Renal pelvis (tissue), 1 donor: ENCODE measurements at regions not wholly inside any gene's neighbourhood (a gene's known extent, or its start where the extent isn't known, plus 50 kb on each side); places are given as distances from the start of the nearest gene placed in this dataset.
"Not testable (repeated sequence)": the region's sequence is repeated elsewhere in the genome, so short reads cannot be mapped to it uniquely, and the experiment has no call there.

Experiments used
- DNase-seq: peaks from one replicate; pipeline ENCODE4 v3.0.0-alpha.2; 2013

- DNase-seq: no peak
These were observed 97.0 kb downstream of the PHETA1 start for GRCh38 chr12:111271674-111272418.

DNA sequence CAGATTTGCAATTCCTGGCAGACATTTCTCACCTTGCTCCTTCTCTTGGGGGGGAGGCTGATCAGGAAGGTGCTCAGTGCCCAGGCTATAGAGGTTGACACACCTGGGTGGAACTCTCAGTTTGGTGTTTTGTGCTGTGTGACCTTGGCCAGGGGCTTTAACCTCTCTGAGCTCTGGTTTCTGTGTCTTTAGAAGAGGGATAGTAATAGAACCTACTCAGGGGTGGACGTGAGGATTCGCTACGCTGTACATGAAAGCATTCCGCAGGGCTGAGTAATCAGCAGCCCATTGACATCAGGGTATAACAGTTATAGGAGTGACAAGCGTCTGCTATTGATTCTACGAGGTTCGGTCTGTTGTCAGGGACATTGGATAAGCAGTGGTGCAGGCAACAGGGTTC is 98.1 kb downstream of the PHETA1 start:
- DNase-seq: no peak

- DNase-seq: no peak
These were observed 98.7 kb downstream of the PHETA1 start for GRCh38 chr12:111270239-111270638.

GRCh38 chr12:111269718-111270117 is 99.2 kb downstream of the PHETA1 start:
- peak; percentile 57 for DNase-seq

DNA sequence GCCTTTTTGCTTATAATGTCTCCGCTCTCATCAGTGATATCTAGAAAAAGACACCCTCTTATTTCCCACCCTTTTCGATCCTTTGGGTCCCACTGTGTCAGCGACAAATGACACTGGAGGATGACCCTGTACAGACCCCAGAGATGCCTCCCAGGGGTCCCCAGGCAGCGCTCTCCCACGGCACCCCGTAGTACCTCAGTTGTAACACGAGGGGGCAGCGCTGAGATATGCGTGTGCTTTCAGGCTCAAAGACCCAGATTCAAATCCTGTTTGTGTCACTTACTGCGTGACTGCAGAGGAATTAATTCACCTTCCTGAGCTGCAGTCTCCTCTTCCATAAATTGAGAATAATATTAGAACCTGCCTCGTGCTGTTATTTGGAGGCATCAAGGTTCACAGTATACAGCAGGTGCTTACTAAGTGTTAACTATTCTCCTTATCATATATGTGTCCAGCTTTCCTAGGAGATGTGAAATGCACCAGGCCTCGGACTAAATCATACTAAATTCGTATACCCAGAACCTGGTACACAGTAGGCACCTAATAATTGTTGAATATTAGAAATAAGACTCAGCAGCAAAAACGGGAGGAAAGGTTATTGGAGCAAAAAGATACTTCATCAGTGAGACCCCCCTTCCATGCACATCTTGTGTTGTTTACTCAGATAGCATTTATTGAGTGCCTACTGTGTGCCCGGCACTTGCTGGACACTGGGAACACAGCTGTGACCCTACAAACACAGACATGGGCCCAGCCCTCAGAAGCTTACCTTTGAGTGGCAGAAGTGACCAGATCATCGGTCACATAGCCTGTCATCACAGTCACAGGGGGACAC is 99.9 kb downstream of the PHETA1 start:
- DNase-seq: no peak

DNA sequence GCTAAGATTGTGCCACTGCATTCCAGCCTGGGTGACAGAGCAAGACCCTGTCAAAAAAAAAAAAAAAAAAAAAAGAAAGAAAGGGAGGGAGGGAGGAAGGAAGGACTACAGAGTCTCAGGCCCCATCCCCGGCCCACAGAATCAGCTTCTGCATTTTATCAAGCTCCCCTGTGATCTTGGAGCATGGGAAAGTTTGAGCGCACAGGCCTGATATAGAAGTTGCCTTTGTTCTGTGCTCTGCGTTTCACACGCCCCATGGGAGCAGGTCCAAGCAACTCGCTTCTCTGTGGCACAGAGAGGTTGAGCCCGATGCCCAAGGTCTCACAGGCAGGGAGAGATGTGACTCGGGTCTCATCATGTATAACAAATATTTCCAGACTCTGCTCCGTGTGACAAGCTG is 101.8 kb downstream of the PHETA1 start:
- DNase-seq: no peak

- DNase-seq: no peak
These were observed 106.8 kb downstream of the PHETA1 start for GRCh38 chr12:111261911-111262676.

DNA sequence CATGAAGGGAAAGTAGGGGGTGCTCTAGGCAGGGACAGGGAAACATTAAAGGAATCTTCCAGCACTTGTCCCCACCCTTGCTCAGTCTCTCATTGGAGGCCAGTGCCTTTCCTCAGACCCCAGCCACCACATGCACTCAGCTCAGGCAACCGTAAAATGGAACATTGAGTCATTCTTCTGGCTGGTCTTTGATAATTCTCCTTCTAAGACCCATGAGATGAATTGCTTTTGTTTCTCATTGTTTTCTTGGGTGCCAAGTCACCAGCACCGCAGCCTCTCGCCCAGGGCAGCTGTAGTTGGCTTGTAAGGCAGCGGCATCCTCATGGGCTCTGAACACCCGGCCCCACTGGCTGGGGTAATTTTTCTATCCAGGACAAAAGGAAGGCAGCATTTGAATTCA is 108.2 kb downstream of the PHETA1 start:
- no peak for DNase-seq

DNA sequence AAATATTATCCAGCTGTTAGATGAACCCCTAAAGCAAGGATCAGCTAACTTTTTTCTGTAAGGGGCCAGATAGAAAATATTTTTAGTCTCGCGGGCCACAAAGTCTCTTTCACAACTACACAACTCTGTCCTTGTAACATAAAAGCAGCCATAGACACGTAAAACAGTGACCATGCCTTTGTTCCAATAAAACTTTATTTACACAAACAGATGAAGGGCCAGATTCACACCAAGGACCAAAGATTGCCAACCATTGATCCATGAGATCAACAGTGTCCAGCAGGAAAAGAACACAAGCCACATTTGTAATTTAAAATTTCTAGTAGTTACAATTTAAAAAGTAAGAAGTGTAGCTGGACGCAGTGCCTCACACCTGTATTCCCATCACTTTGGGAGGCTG is 109.7 kb downstream of the PHETA1 start:
- no peak for DNase-seq

DNA sequence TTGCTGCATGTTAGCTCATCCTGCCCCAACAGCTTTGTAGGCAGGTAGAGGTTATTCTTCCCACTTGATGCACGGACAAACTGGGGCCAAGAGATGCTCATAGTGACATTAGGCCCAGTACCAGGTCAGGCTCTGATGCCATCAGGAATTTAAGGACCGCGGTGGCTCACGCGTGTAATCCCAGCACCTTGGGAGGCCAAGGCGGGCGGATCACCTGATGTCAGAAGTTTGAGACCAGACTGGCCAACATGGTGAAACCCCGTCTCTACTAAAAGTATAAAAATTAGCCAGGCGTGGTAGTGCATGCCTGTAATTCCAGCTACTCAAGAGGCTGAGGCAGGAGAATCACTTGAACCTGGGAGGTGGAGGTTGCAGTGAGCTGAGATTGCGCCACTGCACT is 110.8 kb downstream of the PHETA1 start:
- DNase-seq: not testable (repeated sequence)

DNA sequence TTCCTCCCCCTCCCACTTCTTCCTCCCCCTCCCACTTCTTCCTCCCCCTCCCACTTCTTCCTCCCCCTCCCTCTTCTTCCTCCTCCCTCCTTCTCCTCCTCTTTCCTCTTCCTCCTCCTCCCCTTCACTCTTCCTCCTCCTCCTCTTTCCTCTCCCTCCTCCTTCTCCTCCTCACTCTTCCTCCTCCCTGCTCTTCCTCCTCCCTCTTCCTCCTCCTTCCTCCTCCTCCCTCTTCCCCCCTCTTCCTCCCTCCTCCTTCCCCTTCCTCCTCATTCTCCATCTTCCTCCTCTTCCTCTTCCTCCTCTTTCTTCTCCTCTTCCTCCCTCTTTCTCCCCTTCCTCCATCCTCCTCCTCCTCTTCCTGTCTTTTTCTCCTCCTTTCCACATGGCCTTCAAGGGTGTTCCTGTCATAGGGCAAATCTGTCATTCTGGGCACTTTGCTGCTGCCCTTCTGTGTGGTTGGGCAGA is 111.4 kb downstream of the PHETA1 start:
- no peak for DNase-seq

DNA sequence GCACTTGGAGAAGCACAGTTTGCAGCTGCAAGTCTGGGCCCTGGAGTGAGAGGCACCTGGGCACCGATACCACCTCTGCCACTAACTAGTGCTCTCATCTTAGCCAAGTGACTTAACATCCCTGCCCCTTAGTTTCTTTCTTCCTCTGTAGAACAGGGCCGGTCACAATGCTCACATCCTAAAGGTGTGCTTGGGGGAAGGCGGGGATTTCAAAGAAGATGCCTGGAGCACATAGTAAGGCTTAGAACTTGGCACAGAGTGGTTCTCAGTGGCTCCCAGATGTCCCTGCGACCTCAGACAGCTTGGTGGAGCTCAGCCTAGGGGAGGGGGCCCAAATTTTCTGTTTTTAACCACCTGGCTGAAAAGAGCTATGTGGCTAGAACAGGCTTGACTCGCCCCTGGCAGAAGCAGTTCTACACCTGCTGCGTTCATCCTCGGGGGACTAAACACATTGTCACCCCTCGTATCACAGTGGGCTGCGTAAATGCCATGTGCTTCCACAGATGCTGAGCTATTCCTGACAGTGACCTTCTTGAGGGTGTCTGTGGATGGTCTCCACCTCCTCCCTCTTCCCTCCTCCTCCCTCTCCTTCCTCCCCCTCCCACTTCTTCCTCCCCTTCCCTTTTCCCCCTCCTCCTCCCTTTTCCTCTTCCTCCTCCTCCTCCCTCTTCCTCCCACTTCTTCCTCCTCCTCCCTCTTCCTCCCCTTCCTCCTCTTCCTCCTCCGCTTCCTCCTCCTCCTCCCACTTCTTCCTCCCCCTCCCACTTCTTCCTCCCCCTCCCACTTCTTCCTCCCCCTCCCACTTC is 112.1 kb downstream of the PHETA1 start:
- no peak for DNase-seq

DNA sequence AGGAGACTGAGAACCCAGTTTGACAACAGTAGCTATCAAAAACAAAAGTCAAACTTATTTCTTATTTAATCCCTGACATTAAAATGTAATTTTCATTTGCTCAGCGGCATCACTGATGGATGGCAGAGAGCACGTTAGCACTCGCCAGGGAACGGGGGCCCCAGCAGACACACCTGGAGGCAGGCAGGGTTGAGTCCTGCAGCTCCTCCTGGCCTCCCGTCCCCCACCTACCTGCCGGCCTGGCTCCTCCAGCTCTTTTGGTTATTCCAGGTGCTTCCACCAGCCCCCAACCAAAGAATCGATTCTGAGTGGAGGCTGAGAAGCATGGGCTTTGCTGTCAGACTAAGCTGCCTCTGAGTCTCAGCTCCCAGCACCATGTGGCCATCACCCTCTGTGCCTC is 113.6 kb downstream of the PHETA1 start:
- DNase-seq: no peak

DNA sequence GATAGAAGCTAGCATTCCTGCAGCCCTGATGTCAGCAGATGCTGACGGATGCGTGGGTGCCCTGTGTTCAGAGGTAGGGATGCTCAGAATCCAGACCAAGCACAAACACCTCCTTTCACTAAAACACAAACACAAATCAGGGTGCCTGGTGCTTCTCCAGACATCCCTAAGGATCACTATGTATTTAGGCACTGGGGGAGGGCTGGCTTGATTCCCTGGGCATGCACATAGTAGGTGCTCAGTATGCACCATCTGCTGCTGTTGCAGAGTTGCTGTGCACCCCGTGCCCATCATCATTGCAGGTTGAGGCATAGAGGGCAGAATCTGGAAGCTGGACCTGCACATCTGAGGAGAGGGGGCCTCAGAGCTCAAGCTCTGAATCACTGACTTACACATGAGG is 114.8 kb downstream of the PHETA1 start:
- DNase-seq: no peak

GRCh38 chr12:111253213-111253612 is 115.7 kb downstream of the PHETA1 start:
- no peak for DNase-seq

GRCh38 chr12:111251787-111252186 is 117.1 kb downstream of the PHETA1 start:
- no peak for DNase-seq

DNA sequence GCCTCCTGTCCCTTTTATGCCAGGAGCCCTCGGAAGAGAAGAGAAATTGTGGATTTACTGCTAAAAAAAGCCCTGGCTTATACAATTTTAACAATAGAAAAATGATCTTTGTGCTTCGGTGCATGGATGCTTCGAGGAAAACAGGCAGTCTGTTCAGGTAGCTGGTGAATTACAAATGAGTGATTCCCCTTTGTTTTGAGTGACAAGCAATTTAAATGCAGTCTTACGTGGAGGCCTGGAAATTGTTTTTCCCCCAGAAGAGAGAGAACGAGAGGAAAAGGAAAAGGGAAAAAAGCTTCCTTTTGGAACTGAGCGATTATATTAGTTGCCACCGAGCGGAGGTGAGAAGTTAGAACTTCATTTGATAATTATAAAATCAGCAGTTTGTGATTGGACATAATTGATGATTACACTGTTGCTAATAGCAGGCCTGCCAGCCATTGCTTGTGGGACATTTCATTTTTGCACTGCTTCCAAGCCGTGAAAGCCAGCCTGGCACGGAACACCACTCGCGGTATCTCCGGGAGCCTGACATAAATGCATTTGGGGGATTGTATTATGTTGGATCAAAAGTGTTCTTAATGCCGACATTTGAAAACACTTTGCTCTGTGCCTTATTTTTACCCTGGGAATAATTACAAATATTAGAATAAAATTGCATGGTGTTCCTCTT is 117.7 kb downstream of the PHETA1 start:
- DNase-seq: no peak

DNA sequence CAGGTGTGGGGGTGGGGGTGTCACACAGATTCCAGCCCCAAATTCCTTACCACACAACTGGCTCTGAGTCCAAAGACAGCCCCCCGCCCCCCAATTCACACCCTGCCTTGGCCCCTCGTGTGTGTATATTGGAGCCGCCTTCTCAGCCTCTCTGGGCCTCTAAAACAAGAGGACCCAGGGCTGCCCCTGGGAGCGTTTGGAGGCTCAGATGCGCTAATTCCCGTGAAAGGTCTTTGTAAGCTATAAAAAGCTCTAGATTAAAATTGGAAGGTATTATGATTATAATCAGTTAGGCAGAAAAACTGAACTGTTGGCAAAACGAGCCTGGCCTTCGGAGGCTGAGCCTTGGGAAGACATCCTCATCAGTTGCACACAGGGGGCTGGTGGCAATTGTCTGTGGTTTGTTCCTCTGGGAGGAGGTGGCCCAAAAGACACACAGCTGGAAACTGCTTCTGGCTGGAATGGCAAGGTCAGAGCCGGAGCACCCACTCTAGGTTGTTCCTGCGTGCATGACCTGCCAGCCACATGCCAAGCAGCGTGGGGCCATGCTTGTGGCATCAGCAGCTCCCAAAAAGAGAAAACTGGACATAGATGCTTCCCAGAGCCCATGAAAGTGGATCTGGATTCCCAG is 118.5 kb downstream of the PHETA1 start:
- no peak for DNase-seq

- DNase-seq: no peak
These were observed 119.1 kb downstream of the PHETA1 start for GRCh38 chr12:111249757-111250156.

- DNase-seq: no peak
These were observed 119.9 kb downstream of the PHETA1 start for GRCh38 chr12:111249018-111249370.
